Hematopoietic multipotent progenitor cell treated with erythropoietin and hydrocortisone succinate and interleukin-3 and kit ligand, for 8 days (in vitro differentiated cells): ENCODE measurements at regions not wholly inside any gene's neighbourhood (a gene's known extent, or its start where the extent isn't known, plus 50 kb on each side); places are given as distances from the start of the nearest gene placed in this dataset.
"Not testable (repeated sequence)": the region's sequence is repeated elsewhere in the genome, so short reads cannot be mapped to it uniquely, and the experiment has no call there.

Experiments used
- DNase-seq: peaks from one replicate; pipeline ENCODE4 v3.0.0-alpha.2; 2015

- DNase-seq = peak; percentile 61
These were observed 79.4 kb upstream of the AGAP1 start for GRCh38 chr2:235414422-235414821.

GRCh38 chr2:235416858-235417499, 76.9 kb upstream of the AGAP1 start:
- no peak for DNase-seq

DNA sequence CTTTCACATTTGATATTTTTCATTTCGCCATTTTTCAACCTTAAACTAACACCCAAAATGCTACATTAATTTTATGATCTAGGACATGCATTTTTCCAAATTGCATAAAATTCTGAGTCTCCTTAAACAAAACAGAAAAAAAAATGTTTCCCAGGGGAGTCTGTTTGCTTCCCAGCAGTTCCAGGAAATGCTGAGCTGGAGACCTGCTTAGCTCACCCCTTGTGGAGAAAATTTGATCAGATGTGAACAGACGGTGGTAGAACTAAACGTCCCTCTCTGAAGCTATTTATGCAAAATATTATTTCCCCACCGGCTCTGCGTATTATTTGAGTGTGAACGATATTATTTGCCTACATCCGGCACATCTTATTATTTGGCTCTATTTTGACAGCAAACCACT, 74.9 kb upstream of the AGAP1 start:
- no peak for DNase-seq

GRCh38 chr2:235419996-235420395, 73.8 kb upstream of the AGAP1 start:
- no peak for DNase-seq

DNA sequence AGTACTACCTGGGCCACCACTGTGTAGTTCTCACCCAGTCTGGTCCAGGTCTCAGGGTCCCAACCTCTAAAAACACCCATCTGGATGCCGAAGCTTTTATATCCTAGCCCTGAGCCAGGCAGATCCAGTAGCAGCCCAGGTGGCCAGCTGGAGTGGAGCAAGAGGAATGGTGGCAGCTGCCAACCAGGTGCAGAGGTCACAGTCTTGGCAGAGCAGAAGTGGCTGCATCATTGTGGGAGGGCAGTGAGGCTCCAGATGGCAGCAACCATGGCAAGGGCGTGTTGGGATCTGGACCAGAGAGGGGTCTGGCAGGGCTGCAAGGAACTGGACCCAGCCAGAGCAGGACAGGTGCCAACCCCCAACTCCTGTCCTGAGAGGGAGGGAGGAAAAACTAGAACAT, 72.2 kb upstream of the AGAP1 start:
- no peak for DNase-seq

- no peak for DNase-seq
These were observed 63.3 kb upstream of the AGAP1 start for GRCh38 chr2:235430366-235431083.

DNA sequence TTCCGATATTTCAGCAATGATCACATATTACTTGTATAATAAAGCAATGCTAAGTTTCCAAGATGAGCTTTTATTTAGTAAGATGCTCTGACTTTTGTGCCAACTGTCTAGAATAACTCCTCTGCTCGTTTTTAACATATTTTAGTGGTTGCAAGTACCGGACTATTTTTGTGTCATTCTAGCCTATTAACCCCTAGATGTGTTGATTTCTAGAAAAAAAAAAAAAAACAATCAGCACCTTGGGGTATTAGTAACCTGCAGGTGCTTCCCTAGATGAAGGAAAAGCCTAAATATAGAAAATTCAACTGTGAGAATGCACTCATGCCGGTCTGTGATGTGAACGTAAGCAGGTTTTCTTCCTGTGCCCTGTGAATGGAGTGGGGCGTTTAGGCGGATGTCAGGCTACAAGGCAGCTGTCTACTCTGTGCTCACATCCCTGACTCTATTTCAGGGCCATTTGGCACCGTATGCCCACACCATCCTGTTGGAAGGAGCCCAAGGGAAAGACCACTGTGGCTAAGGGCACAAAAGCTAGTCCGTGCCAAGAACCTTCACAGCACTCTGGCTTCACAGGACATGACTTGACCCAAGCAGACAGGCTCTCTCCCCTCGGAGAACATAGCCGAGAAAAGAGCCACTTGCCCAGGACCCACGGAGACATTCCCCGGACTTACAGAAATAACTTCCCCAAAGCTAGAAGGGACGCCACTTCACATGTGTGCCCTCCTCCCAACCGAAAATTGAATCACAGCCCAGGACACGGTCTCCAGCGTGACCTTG, 60.9 kb upstream of the AGAP1 start:
- no peak for DNase-seq

DNA sequence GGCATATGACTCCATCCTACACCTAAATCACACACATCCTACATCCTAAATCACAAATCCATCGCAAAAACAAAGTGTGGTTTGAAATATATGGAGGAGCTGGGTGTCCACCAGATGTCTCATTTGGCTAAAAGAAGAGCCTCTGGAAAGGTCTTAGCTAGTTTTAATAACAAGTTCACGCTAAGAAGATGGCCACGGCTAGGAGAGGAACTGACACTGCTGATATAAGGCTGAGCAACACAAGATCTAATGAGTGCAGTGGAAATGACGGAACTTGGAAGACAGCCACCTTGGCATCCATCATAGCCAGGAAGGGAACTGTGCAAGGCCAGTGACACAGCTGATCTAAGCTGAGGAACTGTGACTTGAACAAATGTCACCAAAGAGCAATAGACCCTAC, 60.0 kb upstream of the AGAP1 start:
- DNase-seq = peak; percentile 70

DNA sequence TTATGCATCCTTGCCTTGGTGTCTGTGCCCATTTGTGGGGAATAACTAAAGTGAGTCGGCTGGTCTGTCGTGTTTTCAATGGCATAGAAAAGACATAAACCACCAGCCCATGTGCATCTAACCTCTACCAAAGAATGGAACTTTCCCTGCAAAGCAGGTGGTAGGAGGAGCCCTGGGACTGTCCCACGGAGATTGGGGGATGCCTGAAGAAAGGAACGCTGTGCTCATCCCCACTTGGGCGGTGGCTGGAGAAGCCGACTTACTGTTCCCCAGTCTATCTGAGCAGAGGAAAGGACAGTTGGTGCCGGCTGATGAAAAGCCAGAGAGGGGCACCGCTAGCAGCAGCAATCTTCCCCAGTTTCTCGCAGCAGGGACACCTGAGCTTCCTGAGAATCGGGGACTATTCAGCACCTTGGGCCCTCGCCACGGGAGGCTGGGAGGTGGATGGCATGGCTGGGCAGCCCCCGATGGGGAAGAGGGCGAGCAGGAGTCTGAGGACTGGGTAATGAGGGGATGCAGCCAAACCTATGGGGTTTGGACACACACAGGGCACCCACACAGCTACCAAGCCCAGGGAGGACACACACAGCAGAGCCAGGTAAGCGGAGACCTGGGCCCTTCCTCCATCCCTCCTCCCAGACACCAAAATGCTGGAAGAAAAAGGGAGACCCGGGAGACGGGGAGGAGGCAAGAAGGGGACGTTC, 53.7 kb upstream of the AGAP1 start:
- no peak for DNase-seq

- not testable (repeated sequence) for DNase-seq
These were observed 50.3 kb upstream of the AGAP1 start for GRCh38 chr2:235443580-235443979.
